ENCODE measurements at regions not wholly inside any gene's neighbourhood (a gene's known extent, or its start where the extent isn't known, plus 50 kb on each side); places are given as distances from the start of the nearest gene placed in this dataset.

GRCh38 chr9:87122947-87123685 is 175.8 kb upstream of the GAS1 start:
- Histone ChIP-seq H3K27me3 (no peaks in the 10 kb centered on the region), H3K27ac (peak overlapping the region; percentile 58), H3K9me3 (ENCODE audit: low read depth) (no peaks in the 10 kb centered on the region), H3K4me1 (ENCODE audit: insufficient read depth) (no peaks in the 10 kb centered on the region), H3K9me2 (replicated peaks; ENCODE audit: insufficient read depth) (no peaks in the 10 kb centered on the region), H3K79me2 (no peaks in the 10 kb centered on the region), H4K20me1 (ENCODE audit: insufficient read depth, poor library complexity, severe bottlenecking) (no peaks in the 10 kb centered on the region), H2AFZ (no peak overlapping the region), H3K36me3 (replicated peaks; ENCODE audit: insufficient read depth, low read depth) (no peaks in the 10 kb centered on the region), H3K4me2 (no peak overlapping the region), H3K4me3 (no peak overlapping the region)
- TF ChIP-seq EZH2phosphoT487 (IDR thresholded peaks at IDR 0.05; ENCODE audit: low read depth, severe bottlenecking, unreplicated experiment), result no peak
- TF ChIP-seq EZH2 (IDR thresholded peaks at IDR 0.05; ENCODE audit: borderline replicate concordance), result no peak
- no peak for TF ChIP-seq CTCF (IDR thresholded peaks at IDR 0.05; ENCODE audit: poor library complexity)
- 89% methylated on average over 6 of the region's 6 CpGs for WGBS (ENCODE audit: low lambda C conversion rate, missing lambda C conversion rate)
- peak; percentile 15 for DNase-seq (ENCODE audit: low spot score)

GRCh38 chr9:87123830-87124229 is 176.5 kb upstream of the GAS1 start:
- Histone ChIP-seq H3K4me3 (no peak overlapping the region), H3K27ac (no peak overlapping the region), H3K36me3 (replicated peaks; ENCODE audit: insufficient read depth, low read depth) (no peaks in the 10 kb centered on the region), H3K79me2 (no peaks in the 10 kb centered on the region), H3K9me2 (replicated peaks; ENCODE audit: insufficient read depth) (no peaks in the 10 kb centered on the region), H3K4me1 (ENCODE audit: insufficient read depth) (no peaks in the 10 kb centered on the region), H3K4me2 (no peak overlapping the region), H3K9me3 (ENCODE audit: low read depth) (no peaks in the 10 kb centered on the region), H4K20me1 (ENCODE audit: insufficient read depth, poor library complexity, severe bottlenecking) (no peaks in the 10 kb centered on the region), H2AFZ (no peak overlapping the region), H3K27me3 (no peaks in the 10 kb centered on the region)
- WGBS (ENCODE audit: low lambda C conversion rate, missing lambda C conversion rate), result 70% methylated on average over 3 of the region's 3 CpGs
- TF ChIP-seq EZH2phosphoT487 (IDR thresholded peaks at IDR 0.05; ENCODE audit: low read depth, severe bottlenecking, unreplicated experiment) (no peak), CTCF (IDR thresholded peaks at IDR 0.05; ENCODE audit: poor library complexity) (no peak)
- no peak for DNase-seq (ENCODE audit: low spot score)

GRCh38 chr9:87125819-87126218 is 178.5 kb upstream of the GAS1 start:
- Histone ChIP-seq H3K9me3 (ENCODE audit: low read depth) (peaks cover 4% of the 10 kb centered on the region), H3K9me2 (replicated peaks; ENCODE audit: insufficient read depth) (no peaks in the 10 kb centered on the region), H2AFZ (no peak overlapping the region), H3K4me3 (no peak overlapping the region), H3K4me2 (no peak overlapping the region), H3K27ac (no peak overlapping the region), H3K36me3 (replicated peaks; ENCODE audit: insufficient read depth, low read depth) (no peaks in the 10 kb centered on the region), H4K20me1 (ENCODE audit: insufficient read depth, poor library complexity, severe bottlenecking) (no peaks in the 10 kb centered on the region), H3K27me3 (no peaks in the 10 kb centered on the region), H3K79me2 (no peaks in the 10 kb centered on the region), H3K4me1 (ENCODE audit: insufficient read depth) (no peaks in the 10 kb centered on the region)
- no peak for TF ChIP-seq EZH2phosphoT487 (IDR thresholded peaks at IDR 0.05; ENCODE audit: low read depth, severe bottlenecking, unreplicated experiment)
- no peak for DNase-seq (ENCODE audit: low spot score)
- WGBS (ENCODE audit: low lambda C conversion rate, missing lambda C conversion rate), result 91% methylated on average over 3 of the region's 3 CpGs

- no peaks in the 10 kb centered on the region for H3K27me3 ChIP-seq
- H3K9me3 ChIP-seq (ENCODE audit: low read depth), result peaks cover 4% of the 10 kb centered on the region
- WGBS (ENCODE audit: low lambda C conversion rate, missing lambda C conversion rate), result 97% methylated on average over 1 of the region's 1 CpG
- H3K9me2 ChIP-seq (replicated peaks; ENCODE audit: insufficient read depth), result no peaks in the 10 kb centered on the region
- no peak overlapping the region for H2AFZ ChIP-seq
- no peak for TF ChIP-seq CTCF (IDR thresholded peaks at IDR 0.05; ENCODE audit: poor library complexity)
- no peak for TF ChIP-seq EZH2phosphoT487 (IDR thresholded peaks at IDR 0.05; ENCODE audit: low read depth, severe bottlenecking, unreplicated experiment)
- no peak for TF ChIP-seq EZH2 (IDR thresholded peaks at IDR 0.05; ENCODE audit: borderline replicate concordance)
- DNase-seq (ENCODE audit: low spot score), result no peak
- no peak overlapping the region for H3K27ac ChIP-seq
- H3K36me3 ChIP-seq (replicated peaks; ENCODE audit: insufficient read depth, low read depth), result no peaks in the 10 kb centered on the region
- no peaks in the 10 kb centered on the region for H4K20me1 ChIP-seq (ENCODE audit: insufficient read depth, poor library complexity, severe bottlenecking)
- H3K4me1 ChIP-seq (ENCODE audit: insufficient read depth), result no peaks in the 10 kb centered on the region
- H3K79me2 ChIP-seq, result no peaks in the 10 kb centered on the region
- H3K4me3 ChIP-seq, result no peak overlapping the region
- no peak overlapping the region for H3K4me2 ChIP-seq
Measured at GRCh38 chr9:87127543-87127942, 180.2 kb upstream of the GAS1 start.
